ENCODE measurements at regions not wholly inside any gene's neighbourhood (a gene's known extent, or its start where the extent isn't known, plus 50 kb on each side); places are given as distances from the start of the nearest gene placed in this dataset.

DNA sequence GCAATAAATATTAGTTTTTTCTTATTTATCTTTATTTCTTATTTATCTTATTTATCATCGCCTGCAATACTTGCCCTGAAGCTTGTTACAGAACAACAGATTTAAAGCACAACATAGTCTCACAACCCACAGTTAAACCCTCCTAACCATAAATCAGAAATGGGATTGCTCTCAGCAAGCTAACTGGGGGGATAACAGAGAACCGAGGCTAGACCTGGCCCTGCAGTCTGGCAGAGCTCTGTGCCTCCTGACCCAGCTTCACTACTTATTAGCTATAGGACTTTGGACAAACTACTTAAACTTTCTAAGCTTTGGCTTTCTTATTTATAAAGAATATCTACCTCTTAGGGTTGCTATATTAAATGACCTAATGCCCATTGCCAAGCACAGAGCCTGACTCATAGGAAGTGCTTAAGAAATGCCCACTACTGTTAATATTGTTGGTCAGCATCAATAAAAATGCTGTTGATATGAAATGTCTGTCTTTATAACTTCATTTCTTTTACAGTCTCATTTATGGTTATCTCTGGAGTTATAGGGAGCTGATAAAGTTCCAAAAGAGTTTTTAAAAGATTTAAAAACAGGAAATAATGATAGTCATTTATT is 87.9 kb upstream of the BEND6 start:
- Histone ChIP-seq H2AFZ (ENCODE audit: low read length) (no peak overlapping the region), H3K79me2 (ENCODE audit: insufficient read depth, low read length) (no peaks in the 10 kb centered on the region), H4K20me1 (ENCODE audit: insufficient read depth, low read length) (no peaks in the 10 kb centered on the region), H3K9me2 (ENCODE audit: low read depth, low read length) (no peaks in the 10 kb centered on the region), H3F3A (ENCODE audit: insufficient read depth, low read length) (no peaks in the 10 kb centered on the region), H3K9ac (ENCODE audit: low read length) (no peak overlapping the region), H3K9me3 (ENCODE audit: low read length) (no peaks in the 10 kb centered on the region), H3K4me3 (ENCODE audit: low read depth, low read length, poor library complexity, severe bottlenecking) (no peak overlapping the region), H3K4me1 (ENCODE audit: insufficient read depth, low read length, severe bottlenecking) (no peaks in the 10 kb centered on the region), H3K36me3 (ENCODE audit: insufficient read depth, low read length) (no peaks in the 10 kb centered on the region), H3K27ac (ENCODE audit: low read depth, low read length, poor library complexity, severe bottlenecking) (no peak overlapping the region), H3K27me3 (ENCODE audit: insufficient read depth, low read length) (no peaks in the 10 kb centered on the region), H3K4me2 (ENCODE audit: low read length) (no peak overlapping the region)
- TF ChIP-seq EZH2 (IDR thresholded peaks at IDR 0.05; ENCODE audit: borderline replicate concordance, low read length) (no peak), CTCF (IDR thresholded peaks at IDR 0.05; ENCODE audit: low read length) (no peak)

DNA sequence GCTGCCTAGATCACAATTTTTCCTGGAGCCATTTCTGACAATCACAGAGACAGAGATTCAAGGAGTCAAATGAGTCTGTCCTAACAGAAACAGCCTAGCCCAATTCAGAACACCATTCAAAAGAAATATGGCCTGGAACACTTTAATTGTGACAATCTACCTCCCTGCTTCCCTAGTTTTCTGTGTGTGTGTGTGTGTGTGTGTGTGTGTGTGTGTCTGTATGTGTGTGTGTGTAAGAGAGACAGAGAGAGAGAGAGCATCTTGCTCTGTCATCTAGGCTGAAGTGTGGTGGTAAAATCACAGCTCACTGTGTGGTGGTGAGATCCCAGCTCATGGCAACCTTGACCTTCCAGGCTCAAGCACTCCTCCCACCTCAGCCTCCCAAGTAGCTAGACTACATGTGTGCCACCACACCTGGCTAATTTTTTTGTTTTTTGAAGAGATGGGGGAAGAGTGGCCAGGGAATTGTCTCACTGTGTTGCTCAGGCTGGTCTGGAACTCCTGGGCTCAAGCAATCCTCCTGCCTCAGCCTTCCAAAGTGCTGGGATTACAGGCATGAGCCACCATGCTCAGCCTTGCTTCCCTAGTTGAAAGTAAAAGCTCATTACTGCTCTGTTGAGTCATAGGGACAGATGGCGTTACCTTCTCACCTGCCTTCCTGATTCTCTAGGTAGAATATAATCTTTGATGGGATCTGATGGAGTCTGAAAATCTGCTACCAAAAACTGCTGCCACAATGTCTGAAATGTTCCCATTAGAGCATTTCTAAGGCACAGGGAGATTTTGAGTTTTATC is 89.6 kb upstream of the BEND6 start:
- H3K27me3 ChIP-seq (ENCODE audit: insufficient read depth, low read length) = no peaks in the 10 kb centered on the region
- TF ChIP-seq CTCF (IDR thresholded peaks at IDR 0.05; ENCODE audit: low read length) (no peak), EZH2 (IDR thresholded peaks at IDR 0.05; ENCODE audit: borderline replicate concordance, low read length) (no peak)
- H3K27ac ChIP-seq (ENCODE audit: low read depth, low read length, poor library complexity, severe bottlenecking) = no peak overlapping the region
- H3K4me2 ChIP-seq (ENCODE audit: low read length) = no peak overlapping the region
- no peaks in the 10 kb centered on the region for H4K20me1 ChIP-seq (ENCODE audit: insufficient read depth, low read length)
- H3K9me3 ChIP-seq (ENCODE audit: low read length) = no peaks in the 10 kb centered on the region
- no peak overlapping the region for H3K9ac ChIP-seq (ENCODE audit: low read length)
- no peaks in the 10 kb centered on the region for H3K4me1 ChIP-seq (ENCODE audit: insufficient read depth, low read length, severe bottlenecking)
- H3K4me3 ChIP-seq (ENCODE audit: low read depth, low read length, poor library complexity, severe bottlenecking) = no peak overlapping the region
- no peaks in the 10 kb centered on the region for H3F3A ChIP-seq (ENCODE audit: insufficient read depth, low read length)
- no peaks in the 10 kb centered on the region for H3K36me3 ChIP-seq (ENCODE audit: insufficient read depth, low read length)
- H3K79me2 ChIP-seq (ENCODE audit: insufficient read depth, low read length) = no peaks in the 10 kb centered on the region
- H3K9me2 ChIP-seq (ENCODE audit: low read depth, low read length) = no peaks in the 10 kb centered on the region
- H2AFZ ChIP-seq (ENCODE audit: low read length) = no peak overlapping the region

DNA sequence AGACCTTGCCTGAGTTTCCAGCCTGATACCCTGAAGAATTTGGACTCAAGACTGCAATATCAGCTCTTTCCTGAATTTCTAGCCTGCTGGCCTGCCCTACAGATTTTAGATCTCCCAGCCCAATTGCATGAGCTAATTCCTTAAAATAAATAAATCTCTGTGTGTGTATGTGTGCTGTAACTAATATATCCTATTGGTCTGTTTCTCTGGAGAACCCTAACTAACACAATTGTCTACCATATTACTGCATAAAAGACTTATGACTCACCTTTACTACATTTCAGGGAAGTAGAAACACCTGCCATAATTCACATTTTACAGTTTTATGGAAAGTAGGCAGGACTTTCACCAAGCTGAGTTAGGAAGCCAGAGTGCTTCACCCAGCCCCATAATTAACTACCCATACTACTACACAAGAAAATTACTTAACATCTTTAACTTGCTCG is 90.7 kb upstream of the BEND6 start:
- Histone ChIP-seq H3K9ac (ENCODE audit: low read length) (no peak overlapping the region), H3K9me2 (ENCODE audit: low read depth, low read length) (no peaks in the 10 kb centered on the region), H3K4me3 (ENCODE audit: low read depth, low read length, poor library complexity, severe bottlenecking) (no peak overlapping the region), H4K20me1 (ENCODE audit: insufficient read depth, low read length) (no peaks in the 10 kb centered on the region), H3K27me3 (ENCODE audit: insufficient read depth, low read length) (no peaks in the 10 kb centered on the region), H3K4me1 (ENCODE audit: insufficient read depth, low read length, severe bottlenecking) (no peaks in the 10 kb centered on the region), H3K4me2 (ENCODE audit: low read length) (no peak overlapping the region), H3K27ac (ENCODE audit: low read depth, low read length, poor library complexity, severe bottlenecking) (no peak overlapping the region), H2AFZ (ENCODE audit: low read length) (no peak overlapping the region), H3K9me3 (ENCODE audit: low read length) (no peaks in the 10 kb centered on the region), H3K79me2 (ENCODE audit: insufficient read depth, low read length) (no peaks in the 10 kb centered on the region), H3F3A (ENCODE audit: insufficient read depth, low read length) (no peaks in the 10 kb centered on the region), H3K36me3 (ENCODE audit: insufficient read depth, low read length) (no peaks in the 10 kb centered on the region)
- TF ChIP-seq EZH2 (IDR thresholded peaks at IDR 0.05; ENCODE audit: borderline replicate concordance, low read length) (no peak), CTCF (IDR thresholded peaks at IDR 0.05; ENCODE audit: low read length) (no peak)

All from OCI-LY1 (cell line).